HG02763 (cell line): ENCODE measurements at regions not wholly inside any gene's neighbourhood (a gene's known extent, or its start where the extent isn't known, plus 50 kb on each side); places are given as distances from the start of the nearest gene placed in this dataset.
"Not testable (repeated sequence)": the region's sequence is repeated elsewhere in the genome, so short reads cannot be mapped to it uniquely, and the experiment has no call there.

ENCODE experiments used
- ATAC-seq: cut with Tn5 transposase; IDR thresholded peaks from one replicate; pipeline ENCODE4 v1.9.1; 2021; ENCODE audit warnings: mild to moderate bottlenecking, moderate library complexity; ENCODE audit not compliant: unreplicated experiment

DNA sequence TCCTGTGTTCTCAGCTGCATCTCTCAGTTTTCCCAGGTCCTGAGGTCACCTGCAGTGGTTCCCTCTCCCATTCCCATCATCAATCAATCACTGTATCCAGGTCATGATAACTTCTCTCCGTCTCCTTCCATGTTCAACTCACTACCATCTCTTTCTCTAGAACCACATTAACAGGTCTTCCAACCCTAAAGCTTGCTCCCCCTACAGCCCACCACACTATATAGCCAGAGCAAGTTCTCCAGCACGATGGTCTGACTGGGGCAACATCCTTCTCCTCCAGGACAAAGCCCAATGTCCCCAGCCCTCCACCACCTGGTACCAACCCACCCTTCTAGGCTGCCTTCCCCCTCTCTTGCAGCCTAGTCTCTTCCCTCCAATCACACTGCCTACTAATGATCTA is 241.6 kb downstream of the CDK5RAP2 start:
- ATAC-seq, result no peak

DNA sequence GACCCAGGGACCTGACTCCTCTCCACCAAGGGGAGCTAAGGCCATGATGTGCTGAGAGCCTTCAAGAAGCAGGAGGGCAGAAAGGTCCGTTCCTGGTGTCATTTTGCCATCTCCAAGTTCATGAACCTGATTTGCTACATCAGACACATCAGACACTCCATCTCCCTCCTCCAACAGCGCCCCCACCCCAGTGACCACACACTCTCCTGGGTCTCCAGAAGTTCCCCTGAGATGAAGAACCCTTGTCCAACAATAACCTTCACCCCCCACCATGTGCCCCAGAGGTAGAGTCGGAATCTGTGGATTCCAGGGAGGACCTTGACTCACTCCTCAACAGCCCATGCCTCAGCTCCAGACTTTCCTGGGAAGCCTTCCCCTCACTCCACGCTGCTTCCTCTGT is 242.8 kb downstream of the CDK5RAP2 start:
- no peak for ATAC-seq

DNA sequence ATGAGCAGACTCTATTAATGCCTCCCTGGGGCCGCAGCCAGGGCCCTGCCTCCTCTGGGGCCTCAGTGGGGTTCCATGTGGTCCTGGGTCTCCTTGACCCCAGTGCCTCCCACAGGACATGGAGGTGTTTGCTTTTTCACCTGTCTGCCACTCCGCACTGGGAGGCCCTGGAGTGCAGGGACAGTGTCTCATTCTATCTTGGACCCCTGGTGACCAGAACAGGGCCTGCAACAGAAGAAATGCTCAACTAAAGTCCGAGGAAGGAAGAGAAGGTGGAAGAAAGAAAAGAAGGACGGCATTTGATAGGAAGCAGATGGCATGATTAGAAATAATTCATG is 243.2 kb downstream of the CDK5RAP2 start:
- no peak for ATAC-seq

DNA sequence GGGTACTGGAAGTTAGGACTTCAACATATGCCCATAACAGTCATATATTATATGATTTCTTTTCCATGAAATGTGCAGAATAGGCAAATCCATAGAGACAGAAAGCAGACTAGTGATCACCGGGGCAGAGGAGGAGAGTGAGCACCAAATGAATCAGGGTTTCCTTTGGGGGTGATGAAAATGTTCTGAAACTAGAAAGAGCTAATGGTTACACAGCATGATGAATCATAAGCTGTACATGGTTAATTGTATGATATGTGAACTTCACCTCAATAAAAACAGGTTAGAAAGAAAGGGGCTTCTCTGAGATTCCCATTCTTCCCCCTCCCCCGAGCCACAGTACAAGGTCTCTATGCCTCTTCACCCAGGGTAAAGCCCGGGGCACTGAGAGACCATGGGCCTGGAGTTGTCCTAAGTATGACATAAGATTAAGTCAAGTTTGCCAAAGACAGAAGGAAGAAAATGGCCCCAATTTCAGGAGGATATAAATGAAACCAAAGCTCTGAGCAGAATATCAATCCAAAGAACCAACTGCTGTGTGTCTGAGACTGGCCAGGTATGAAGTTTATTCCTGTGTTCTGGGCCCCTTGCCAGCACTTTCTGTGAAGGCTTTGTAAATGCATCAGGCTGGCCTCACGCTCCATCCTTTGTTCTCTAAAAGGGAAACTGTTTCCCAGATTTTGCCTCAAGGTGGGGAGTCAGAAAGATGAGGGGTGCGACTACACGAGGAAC is 243.8 kb downstream of the CDK5RAP2 start:
- no peak for ATAC-seq

DNA sequence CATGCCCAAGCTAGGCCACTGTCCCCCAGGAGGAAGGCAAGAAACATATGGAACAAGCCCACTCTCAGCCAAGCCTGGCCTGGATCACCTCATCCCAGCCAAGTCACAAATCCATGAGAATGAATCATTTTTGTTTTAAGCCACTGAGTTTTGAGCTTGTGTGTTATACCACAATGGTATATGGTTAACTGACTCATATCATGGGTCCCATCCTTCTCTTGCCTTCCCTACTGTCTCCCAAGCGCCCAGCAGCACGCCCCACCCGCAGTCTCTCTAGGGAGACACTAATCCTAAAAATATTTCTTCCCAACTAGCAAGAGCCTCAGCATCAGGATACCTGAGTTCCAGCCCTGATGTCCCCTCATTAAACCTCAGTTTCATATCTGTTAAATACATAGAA is 248.1 kb downstream of the CDK5RAP2 start:
- ATAC-seq, result no peak

DNA sequence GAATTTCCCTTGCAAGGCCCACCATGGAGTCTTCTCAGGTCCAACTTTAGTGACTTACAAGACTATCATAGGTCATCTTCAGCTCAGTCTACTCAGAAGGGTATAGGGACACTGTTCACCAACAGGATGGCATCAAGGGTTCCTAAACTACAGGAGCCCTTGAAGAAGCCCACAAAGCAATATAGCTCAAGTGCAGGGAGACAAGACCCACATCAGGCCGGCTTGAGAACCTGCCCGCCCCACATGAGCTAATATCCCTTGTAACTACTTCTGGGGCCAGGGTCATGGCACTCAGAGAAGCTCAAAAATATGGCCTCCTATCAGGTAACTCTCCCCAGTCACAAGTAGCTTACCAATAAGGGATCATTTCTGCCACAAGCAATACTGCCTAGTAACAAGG is 249.9 kb downstream of the CDK5RAP2 start:
- ATAC-seq, result no peak

DNA sequence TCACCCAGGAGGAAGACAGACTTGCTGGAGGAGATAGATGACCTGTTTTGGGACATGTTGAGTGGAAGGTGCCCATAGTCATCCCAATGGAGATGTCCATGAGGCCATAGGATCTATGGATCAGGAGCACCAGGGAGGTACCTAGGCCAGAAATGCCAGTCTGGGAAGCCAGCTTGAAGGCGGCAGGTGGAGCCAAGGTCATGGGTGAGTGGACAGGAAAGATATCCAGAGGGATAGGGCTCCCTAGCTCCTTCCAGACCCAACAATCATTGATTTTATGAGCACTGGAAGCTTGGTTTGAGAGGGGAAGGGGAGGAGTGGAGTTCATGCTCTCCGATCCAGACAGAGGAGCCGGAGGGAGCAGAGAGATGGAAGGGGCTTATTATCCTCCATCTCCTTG is 252.6 kb downstream of the CDK5RAP2 start:
- ATAC-seq, result no peak

DNA sequence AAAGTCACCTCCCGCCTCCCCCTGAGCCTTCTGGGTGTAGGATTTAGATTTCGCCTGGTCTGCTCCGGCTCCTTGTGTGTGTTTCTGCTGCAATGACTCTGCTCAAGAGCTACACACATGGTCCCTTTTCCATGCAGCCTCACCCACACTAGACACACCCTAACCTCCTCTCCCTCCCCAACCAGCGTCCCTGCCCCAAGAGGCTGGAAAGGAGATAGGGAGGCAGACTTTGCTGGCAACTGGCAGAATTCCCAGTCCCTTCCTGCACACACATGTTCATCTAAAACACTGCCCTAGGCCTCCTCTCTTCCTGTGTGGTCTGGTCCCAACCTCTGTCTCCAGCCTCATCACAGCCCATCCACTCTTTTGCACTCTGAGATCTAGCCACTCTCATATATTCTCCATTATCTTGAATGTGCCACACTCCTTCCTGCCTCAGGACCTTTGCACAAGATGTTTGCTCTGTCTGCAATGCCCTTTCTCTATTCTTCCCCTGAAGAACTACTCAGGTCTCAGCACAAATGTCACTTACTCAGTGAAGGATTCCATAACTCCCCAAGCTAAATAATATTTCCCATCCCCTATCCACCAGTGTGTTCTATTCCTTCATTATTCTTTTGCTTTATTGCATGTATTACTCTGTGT is 253.8 kb downstream of the CDK5RAP2 start:
- ATAC-seq, result no peak

DNA sequence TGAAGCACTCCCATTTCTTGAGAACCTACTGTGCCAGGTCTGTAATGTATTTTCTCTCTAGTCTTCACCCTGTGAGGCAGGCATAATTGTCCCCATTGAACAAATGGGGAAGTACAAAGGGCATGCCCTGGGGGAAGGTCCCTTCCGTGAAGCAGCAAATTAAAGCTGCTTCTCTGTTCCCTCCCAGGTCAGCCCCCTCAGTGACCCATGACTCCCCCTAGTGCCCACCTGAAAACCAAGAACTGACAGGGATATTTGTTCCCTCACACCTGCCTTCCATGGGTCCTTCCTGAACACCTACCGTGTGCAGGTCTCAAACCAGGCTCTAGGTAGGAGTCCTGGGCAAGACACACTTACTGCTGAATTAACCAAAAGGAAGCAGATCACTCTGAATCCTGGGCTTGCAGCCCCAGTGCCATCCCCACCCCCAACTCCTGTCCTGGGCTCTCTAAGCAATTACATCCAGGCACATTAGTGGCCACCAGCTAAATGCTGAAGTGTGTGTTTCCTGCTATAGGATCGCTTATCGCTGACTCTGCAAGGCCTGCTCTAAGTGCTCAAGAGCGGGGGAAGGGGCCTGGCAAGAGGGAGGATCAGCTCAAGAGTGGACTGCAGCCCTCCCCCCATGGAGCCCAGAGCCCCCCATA is 254.8 kb downstream of the CDK5RAP2 start:
- no peak for ATAC-seq

DNA sequence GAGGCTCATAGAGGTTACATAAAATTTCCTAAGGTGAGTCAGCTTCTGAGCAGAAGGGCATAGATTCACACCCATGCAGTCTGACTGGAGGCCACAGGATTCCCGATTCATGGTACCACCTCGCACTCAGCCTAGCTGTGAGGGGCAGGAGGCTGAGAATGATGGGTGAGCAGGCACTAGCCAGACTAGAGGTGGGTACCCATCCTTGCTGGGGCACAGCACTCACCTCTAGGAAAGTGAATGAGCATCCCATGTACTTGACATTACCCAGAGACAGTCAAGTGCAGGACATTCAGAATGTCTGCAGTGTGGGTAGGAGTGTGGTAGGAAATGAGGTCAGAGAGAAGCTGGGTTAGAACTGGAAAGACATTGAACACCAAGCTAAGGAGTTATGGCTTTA is 255.5 kb downstream of the CDK5RAP2 start:
- no peak for ATAC-seq

DNA sequence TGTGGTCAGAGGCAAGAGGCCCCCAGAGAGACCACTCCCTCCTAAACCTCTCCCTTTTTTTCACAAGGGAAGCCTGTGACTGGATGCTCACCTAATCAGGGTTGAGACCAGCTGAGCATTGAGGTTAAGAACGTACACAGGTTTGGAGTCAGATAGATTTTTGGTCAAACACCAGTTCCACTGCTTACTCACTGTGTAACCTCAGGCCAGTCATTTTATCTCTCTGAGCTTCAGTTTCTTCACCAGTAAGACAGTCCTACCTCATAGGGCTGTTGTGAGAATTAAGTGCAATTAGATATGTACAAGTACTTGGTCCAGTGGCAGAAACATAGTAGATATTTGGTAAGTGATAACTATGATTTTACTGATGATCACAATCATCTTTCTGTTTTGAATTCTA is 256.8 kb downstream of the CDK5RAP2 start:
- ATAC-seq, result no peak

DNA sequence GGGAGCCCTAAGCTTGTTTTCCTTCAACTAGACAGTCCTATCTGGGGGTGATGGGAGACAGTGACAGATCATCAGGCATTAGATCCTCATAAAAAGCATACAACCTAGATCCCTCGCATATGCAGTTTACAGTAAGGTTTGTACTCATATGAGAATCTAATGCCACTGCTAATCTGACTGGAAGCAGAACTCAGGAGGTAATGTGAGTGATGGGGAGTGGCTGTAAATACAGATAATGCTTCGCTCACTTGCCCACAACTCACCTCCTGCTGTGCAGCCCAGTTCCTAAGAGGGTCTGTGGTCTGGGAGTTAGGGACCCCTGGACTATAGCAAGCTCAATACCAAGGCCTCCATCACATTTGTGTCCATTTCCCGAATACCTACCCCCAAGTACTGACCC is 260.5 kb downstream of the CDK5RAP2 start:
- no peak for ATAC-seq

DNA sequence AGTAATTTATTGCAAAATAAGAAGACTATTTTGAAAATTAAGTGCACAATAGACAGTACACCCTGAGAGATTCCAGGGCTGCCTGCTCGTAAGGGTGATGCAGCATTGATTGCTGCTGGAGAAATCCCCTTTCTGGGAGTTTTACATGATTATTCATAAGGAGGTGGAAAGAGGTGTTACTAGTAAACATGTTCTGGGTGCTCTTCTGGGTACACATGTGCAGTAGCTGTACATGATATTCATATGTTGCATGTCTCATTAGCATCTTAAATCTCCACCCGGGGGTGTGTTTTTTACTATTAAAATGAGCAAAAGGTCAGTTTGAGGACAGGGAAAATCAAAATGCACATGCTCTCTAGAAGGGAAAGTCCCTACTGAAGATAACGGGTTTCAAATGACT is 264.8 kb downstream of the CDK5RAP2 start:
- ATAC-seq, result no peak

DNA sequence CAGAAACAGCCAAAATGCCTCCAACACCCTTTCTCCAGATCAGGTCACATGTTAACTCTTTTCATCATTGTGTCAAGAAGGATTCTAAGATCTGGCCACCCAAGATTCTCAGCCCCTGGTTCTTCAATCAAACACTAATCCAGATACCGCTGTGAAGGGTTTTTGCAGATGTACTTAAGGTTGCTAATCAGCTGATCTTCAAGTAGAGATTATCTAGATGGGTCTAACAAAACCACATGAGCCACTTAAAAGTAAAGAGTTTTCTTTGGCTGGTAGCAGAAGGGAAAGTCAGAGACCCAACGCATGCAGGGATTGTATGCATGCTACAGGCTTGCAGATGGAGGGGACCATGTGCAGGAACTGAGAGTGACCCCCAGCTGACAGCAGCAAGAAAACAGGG is 267.9 kb downstream of the CDK5RAP2 start:
- ATAC-seq, result no peak

DNA sequence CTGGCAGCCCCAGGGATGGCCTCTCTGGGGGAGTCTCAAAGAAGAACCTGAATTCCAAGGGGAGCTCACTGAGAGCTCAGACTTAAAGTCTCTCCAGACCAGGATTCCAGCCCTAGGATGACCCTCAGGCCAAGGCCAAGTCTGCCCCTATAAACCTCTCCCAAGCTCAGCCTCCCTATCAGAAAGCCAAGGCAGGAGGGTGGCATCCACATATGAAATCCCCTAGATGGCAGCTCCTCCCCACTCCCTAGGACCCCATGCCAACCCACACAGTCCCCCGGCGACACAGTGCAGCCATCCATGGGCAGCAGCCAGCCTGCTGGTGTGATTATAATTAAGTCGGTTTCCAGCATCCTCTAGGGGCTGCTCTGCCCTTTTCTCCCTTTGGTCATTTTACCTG is 269.9 kb downstream of the CDK5RAP2 start:
- ATAC-seq, result no peak

DNA sequence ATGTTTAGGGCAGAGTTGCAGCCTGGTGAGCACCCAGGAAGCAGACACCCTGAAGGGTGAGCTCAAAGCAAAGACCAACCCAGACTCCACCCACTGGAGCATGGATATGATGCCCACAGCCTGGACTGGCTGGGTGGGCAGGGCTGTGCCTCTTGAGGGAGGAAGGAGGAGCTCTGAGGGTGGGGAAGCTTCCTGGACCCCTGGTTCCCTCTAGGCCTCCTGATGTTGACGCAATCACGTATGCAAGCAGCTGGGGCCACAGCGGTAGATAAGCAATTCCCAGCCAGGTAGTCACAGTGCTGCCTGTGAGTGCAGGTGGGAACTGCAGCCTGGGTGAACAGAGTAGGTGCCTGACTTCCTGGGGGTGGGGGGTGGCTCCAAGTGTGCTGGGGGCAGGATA is 271.5 kb downstream of the CDK5RAP2 start:
- no peak for ATAC-seq

DNA sequence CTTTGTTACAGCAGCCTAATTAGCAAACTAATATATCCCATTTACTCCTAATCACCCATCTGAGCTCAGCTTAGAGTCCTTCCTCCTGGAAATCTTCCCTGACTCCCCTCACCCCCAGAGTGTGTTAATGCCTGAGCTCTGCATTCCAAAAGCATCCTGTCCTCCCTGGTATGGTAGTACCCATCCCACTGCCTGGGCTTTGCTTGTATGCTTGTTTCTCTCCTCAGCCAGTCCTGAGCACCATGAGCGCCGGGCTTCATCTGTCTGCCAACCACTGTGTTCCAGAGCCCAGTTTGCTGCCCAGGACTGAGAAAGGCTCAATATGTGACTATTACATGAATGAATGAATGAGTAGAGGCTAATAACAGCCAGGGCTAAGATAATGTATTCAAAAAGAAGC is 272.4 kb downstream of the CDK5RAP2 start:
- no peak for ATAC-seq

DNA sequence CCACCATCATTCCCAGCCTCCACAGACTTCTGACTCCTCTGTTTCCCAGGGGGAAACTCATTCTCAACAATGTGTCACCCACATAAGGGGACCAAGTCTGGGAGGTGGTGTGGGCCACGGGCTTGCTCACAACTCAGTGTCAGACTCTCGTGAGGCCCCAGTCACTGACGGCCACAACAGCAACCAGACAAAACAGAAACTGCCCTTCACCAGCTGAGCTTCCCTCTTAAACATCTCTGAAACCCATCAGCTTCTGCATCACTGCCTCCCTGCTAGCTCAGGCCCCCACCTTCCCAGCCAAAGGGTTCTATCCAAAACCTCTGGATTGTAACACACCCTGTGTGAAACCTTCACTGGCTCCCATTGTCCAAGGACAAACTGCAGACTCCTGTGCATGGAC is 273.4 kb downstream of the CDK5RAP2 start:
- no peak for ATAC-seq

DNA sequence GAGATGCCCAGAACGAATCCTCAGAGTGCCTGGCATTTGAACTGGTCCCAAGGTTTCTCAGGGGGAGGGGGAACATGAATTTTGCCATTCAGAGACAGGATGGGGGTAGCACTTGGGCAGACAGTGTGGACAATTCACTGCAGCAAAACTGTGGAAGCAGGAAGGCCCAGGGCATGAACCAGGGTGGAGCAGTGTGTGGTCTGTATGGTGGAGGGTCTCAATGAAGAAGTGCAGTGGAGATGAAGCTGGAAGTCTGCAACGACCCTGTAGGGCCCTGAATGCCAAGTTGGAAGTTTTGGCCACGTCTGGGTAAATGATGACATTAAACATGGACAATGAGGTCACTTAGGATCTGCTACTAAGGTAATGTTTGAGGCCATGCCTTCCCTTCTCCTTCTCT is 273.9 kb downstream of the CDK5RAP2 start:
- ATAC-seq, result no peak

DNA sequence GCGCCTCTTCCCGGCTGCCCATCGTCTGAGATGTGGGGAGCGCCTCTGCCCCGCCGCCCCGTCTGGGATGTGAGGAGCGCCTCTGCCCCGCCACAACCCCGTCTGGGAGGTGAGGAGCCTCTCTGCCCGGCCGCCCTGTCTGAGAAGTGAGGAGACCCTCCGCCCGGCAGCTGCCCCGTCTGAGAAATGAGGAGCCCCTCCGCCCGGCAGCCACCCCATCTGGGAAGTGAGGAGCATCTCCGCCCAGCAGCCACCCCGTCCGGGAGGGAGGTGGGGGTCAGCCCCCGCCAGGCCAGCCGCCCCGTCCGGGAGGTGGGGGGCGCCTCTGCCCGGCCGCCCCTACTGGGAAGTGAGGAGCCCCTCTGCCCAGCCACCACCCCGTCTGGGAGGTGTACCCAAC is 275.1 kb downstream of the CDK5RAP2 start:
- not testable (repeated sequence) for ATAC-seq

DNA sequence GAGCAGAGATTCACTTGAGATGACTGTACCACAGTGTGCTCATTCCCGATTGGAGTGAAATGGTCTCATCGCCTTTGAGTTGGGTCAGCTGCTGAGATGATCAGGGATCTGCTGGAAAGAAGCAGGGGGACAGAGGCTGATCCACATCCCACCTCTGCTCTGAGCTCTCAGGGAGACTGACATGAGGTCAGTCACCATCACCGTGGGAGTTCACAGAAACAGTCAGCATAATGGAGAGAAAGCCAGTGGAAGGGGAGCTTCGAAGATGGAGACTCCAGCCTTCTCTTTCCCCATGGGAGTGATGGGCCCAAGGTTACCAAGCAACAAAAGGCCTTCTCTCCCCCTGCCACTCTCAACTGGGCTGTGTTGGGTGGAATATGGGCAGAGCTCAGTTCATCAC is 276.4 kb downstream of the CDK5RAP2 start:
- ATAC-seq, result no peak

DNA sequence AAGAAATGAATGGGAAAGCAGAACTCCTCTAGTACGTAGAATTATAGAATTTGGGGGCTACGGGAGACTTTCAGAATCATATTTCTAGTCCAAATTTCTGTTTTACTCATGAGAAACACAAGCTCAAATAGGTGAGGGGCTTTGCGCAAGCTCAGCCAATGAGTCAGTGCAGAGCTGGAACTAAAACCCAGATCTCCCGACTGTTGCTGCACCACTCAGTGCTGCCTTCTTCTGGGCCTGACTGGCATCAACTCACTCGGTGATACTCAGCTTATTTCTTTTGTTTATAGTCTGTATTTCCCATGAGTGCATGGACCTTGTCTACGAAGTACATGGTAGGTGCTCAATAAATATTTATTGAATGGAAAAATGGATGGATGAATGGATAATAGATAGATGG is 280.2 kb downstream of the CDK5RAP2 start:
- ATAC-seq, result no peak

DNA sequence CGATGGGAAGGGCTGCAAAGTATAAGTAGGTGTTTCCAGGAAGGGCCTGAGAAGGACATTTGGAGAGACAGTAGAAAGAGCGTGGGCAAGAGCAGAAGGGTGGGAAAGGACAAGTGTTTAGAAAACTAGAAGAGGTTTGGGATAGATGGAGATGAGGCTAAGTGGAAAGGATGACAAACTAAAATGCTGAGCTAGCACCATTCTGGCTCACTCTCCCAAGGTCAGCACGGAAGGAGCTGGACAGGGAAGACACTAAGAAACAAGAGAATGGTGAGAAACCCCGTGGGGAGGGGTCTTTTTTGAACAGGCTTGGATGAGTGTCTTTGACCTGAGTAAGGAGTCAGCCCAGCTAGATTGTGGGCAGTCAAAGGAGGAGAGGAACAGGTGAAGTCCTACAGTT is 286.0 kb downstream of the CDK5RAP2 start:
- ATAC-seq, result no peak
